ENCODE measurements at regions not wholly inside any gene's neighbourhood (a gene's known extent, or its start where the extent isn't known, plus 50 kb on each side); places are given as distances from the start of the nearest gene placed in this dataset.
A peak's percentile ranks its signal among the peaks of the same experiment; 100 is the strongest.

GRCh38 chr1:53378061-53378460 lies 50.2 kb upstream of the LRP8 start:
- DNase-seq: no peak

- no peak for DNase-seq
These were observed 51.2 kb upstream of the LRP8 start for GRCh38 chr1:53378932-53379661.

- DNase-seq: no peak
These were observed 51.8 kb upstream of the LRP8 start for GRCh38 chr1:53379662-53380002.

GRCh38 chr1:53380296-53380695 lies 52.4 kb upstream of the LRP8 start:
- no peak for DNase-seq

GRCh38 chr1:53381790-53382401 lies 54.0 kb upstream of the LRP8 start:
- no peak for DNase-seq

GRCh38 chr1:53383136-53383870 lies 55.4 kb upstream of the LRP8 start:
- DNase-seq: no peak

- no peak for DNase-seq
These were observed 56.9 kb upstream of the LRP8 start for GRCh38 chr1:53384796-53385195.

GRCh38 chr1:53385276-53386225 lies 57.7 kb upstream of the LRP8 start:
- DNase-seq: no peak

- DNase-seq: no peak
These were observed 61.1 kb upstream of the LRP8 start for GRCh38 chr1:53388963-53389362.

- no peak for DNase-seq
These were observed 62.4 kb upstream of the LRP8 start for GRCh38 chr1:53390261-53390660.

- DNase-seq: no peak
These were observed 62.9 kb upstream of the LRP8 start for GRCh38 chr1:53390736-53391135.

GRCh38 chr1:53391296-53391695 lies 63.4 kb upstream of the LRP8 start:
- DNase-seq: no peak

GRCh38 chr1:53391982-53392381 lies 64.1 kb upstream of the LRP8 start:
- DNase-seq: no peak

- DNase-seq: no peak
These were observed 64.6 kb upstream of the LRP8 start for GRCh38 chr1:53392460-53392859.

GRCh38 chr1:53393325-53393792 lies 65.5 kb upstream of the LRP8 start:
- DNase-seq: peak; percentile 72

- no peak for DNase-seq
These were observed 64.9 kb upstream of the DMRTB1 start for GRCh38 chr1:53394306-53394705.

GRCh38 chr1:53395671-53396215 lies 63.5 kb upstream of the DMRTB1 start:
- DNase-seq: no peak

GRCh38 chr1:53396573-53397268 lies 62.5 kb upstream of the DMRTB1 start:
- DNase-seq: no peak

GRCh38 chr1:53398091-53398490 lies 61.1 kb upstream of the DMRTB1 start:
- no peak for DNase-seq

- DNase-seq: no peak
These were observed 60.4 kb upstream of the DMRTB1 start for GRCh38 chr1:53398576-53399365.
